Muscle of arm (tissue), 1 donor: ENCODE measurements at regions not wholly inside any gene's neighbourhood (a gene's known extent, or its start where the extent isn't known, plus 50 kb on each side); places are given as distances from the start of the nearest gene placed in this dataset.

ENCODE experiments used
- DNase-seq: peaks from one replicate; pipeline ENCODE4 v3.0.0-alpha.2; 2013

DNA sequence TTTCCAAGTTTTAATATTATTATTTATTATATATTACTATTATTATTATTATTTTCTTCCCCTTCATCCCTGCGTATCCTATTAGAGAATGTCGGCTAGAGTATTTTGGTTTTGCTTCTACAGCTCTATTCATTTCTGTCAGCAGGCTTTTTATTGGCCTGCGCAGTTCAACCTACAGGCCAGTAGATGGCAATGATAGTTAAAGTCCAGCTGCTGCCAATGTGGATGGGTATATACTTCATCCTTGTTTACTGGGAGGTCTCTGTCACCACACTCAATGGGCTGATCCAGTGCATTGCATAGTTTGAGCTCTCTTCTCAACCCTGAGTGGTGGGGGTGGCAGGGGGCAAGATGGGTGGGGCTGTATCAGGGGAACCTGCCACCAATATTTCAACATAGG is 799.8 kb downstream of the NSUN3 start:
- no peak for DNase-seq

DNA sequence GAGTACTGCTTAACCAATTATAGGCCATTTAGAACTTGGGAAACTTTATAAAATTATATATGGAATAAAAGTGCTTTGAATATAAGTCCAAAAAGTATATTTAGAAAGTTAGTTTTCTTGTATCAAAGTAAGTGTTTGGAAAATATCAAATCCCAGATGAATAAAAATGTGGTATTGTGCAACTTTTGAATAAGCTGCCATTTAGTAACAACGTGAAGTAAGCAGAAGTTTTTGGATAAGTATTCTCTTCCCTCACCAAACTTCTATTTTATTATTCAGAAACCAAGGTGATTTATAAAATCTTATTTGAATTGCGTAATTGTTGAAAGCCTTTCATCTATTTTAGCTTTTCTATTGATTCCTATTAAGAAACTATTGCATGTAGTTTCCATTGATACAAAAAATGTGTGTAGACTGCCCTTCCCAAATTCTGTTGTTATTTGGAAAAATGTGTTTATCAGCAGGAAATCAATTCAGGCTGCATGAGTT is 806.2 kb downstream of the NSUN3 start:
- DNase-seq: no peak

DNA sequence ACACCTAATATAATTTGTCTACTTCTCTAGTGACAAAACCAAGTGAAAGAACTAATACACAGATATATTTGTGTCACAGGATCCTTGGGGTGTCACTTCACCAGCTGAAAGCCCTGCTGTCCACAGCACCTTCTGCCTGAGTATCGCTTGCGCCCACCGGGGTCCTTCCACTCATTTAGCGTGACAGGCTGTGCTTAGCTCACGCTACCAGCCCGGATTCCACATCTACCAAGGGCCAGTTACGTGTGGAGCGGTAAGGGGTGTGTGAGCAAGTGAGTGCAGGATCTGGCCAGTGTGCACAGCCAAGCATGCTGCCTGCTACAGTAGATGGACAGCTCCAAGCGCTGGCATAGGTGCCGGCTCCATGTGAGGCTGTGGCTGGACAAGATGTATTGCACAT is 810.9 kb downstream of the NSUN3 start:
- DNase-seq: no peak

DNA sequence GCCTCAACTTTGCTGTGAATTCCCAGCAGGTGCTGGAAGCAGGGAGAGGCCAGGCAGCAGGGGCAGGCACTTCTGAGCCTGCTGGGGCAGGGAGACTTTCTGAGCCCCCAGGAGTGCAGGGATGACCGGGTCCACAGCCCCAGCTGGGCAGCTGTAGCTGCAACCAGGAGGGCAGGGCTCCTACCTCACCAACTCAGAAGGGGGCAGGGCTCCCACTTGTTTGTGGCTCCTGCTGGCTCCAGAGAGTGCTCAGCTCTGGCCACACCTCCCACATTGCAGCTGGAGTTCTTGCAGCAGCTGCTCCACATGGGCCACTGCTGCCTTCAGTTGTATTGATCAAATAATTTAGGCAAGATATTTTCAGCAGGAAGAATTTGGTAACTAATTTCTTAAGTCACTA is 812.3 kb downstream of the NSUN3 start:
- no peak for DNase-seq

DNA sequence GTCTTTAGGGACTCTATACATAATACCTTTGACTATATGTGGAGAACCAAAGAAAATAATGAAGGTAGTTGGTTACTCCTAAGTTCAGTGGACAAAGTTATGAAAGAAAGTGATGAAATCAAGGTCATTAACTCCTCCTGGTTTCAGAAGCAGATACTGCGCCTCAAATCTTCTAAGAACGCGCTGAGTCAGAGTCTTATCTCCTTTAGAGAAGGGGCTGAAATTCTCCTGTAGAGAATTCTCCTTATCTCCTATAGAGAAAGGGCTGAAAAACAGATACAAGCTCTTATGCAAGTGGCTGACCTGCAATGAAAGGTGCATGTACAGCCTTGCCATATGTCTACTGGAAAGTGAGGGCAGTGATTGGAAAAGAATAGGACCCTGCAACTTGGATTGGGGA is 824.2 kb downstream of the NSUN3 start:
- no peak for DNase-seq

DNA sequence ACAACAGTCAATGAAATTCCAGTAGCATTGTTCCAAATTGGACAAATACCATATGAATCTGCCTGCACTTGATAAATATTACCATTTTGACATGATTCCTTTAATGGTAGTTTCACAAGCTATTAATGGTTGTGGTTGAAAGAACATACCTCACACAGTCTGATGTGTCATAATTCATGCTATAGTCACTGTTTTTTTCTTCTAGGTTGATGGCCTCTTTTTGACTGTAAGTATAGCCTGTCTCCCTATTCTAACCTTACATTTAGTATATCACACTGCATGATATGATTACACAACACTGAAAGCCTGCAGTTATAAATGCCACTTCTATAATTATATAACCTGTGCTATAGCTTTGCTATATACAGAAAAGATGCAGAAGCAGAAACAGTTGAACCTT is 834.1 kb downstream of the NSUN3 start:
- DNase-seq: no peak

DNA sequence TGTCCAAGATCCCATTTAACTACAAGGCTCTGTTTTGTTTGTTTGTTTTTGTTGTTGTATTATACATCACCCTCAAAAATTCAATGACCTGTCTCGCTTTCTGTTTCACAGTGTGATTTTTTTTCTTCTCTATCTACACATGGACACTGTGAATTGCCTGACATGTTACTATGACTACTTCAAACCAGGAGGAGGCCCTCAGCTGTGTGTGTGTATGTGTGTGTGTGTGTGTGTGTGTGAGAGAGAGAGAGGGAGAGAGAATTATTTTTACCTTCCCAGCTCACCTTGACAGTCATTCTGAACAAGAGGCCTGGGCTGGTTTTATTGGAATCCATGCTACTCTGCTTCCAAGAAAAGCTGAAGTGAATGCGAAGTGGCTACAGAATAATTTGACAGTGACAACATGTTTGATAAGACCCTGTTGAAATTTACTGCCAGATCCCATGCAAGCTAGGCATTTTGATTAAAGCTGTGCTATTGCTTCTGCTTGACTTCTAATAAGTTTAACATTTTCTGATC is 841.4 kb downstream of the NSUN3 start:
- DNase-seq: no peak

DNA sequence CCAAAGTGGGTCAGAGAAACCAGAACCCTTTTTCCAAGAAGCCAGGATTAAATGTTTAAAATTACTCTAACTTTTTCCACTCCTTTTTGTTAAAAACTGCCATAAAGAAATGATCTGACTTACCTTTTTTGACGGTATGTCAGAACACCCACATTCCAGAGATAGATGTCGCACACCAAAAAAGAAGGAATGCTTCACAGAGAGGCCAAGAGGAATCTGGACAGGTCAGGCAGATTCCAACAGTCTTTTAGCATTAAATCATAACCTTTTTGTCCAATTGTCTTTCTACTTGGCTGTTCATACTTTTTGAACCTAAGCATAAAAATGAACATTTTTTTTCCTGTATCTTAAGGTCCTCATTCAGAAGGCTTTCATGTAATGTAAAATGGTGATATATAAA is 846.9 kb downstream of the NSUN3 start:
- DNase-seq: no peak

DNA sequence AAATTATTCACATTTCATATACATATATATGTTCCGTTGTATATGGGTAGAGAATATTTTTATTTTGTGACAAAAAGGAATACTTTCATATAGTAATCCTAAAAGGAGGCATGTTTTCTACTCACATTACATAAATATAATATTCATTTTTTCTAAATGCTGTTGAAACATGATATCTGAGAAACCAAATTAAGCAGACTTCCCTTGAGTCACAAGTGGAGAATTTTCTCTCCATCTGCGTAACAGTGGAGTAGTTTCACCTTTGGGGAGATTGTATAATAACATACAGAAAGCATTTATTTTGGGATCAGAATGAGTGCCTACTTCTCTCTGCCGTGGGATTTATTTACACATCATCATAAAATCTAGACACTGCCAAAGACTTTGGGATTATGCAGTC is 849.8 kb downstream of the NSUN3 start:
- DNase-seq: no peak

DNA sequence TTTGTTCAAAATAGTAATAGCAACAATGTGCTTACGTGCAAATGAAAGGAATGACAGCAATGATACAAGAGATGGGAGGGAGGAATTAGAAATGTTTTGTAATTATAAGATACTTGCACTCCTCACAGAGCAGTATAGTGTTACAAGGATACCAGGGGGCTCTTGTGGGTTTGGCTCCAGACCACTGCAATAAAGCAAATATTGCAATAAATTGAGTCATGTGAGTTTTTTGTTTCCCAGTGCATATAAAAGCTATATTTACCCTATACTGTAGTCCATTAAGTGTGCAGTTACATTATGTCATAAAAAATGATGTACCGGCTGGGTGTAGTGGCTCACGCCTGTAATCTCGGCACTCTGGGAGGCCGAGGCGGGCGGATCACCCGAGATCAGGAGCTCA is 864.3 kb downstream of the NSUN3 start:
- DNase-seq: no peak

DNA sequence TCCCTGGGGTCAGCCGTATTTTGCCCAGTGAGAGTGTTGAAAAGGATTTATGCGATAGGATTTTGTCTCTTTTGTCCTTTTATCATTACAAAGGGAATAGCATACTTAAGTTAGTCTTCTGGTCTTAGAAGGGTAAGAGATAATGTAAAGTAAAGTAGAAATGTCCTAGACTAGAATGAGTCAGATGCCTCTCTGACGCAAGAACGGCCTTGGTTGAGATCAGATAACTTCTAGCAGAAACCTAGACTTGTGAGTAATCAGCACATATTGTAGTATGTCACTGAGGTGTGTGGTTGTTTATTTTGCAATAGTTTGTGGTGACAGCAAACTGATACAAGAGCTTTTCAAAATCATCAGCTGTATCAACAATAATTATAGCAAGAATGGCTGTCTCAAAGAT is 866.1 kb downstream of the NSUN3 start:
- no peak for DNase-seq

DNA sequence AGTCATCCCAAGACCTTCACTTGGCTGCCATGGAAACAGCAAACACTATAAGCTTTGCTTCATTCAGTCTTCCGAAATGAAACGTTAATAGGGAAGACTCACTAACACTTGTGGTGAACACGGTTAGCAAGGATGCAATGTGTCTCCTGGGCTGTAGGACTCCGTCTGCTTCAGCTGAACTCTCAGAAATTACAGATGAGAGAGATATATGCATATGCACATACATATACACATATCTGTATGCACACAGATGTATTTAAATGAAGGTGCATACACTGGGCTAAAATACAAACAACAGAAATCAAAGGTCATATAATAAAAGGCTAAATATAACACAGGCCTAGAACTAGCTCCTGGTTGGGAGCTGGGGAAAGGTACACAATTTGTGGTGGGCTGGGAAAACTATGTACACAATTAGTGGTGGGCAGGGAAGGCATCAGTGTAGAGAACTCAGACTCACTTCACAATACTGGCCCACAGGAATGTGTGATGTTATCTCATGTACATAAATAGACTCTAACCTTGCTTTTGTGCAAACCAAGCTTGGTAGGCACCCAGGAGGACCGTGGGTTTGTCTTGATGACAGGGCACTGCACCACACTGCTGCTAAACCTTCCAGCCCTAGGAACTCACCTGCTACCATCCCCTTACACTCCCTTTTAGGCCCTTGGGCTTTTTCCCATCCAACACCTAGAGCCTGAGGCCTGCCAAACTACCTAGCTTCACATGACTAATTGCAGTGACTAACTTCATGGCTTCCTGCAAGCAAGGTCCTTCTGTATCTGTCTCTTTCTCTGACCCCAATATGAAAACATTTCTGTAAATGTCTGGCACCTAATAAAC is 873.1 kb downstream of the NSUN3 start:
- DNase-seq: no peak

DNA sequence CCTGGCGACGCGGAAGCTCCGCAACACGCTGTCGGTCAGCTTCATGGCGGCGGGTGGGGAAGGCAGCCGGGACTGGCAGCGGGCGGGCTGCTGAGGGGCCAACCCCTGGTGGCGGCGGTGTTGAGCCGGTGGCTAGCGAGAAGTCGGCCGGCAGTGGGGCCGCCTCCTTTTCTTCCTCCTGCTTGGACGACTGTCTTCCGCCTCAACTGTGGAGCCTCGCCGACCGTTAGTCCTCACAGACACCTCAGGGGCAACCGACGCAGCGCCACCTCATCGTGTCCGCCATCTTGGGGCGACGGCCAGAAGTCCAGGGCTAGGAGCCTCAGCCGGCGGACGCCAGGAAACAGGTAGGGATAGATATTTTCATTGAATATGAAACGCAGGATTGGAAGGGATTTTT is 875.1 kb downstream of the NSUN3 start:
- no peak for DNase-seq

DNA sequence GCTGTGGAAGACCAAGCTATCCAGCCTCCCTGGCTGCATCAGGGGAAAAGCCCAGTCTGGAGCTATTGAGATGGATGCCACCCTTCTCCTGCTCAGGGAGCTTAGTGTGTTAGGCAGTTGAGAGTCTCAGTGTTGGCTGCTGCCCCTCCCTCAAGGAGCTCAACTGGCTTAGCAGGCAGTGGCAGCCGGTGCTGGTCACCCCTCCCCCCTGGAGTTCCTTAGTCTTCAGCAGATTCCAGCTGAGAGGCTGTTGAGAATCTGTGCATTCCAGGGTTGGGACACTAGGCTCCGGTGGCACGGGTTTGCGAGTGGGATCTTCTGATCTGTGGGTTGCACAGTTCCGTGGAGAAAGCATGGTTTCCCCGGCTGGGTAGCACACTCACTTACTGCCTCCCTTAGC is 883.8 kb downstream of the NSUN3 start:
- no peak for DNase-seq

DNA sequence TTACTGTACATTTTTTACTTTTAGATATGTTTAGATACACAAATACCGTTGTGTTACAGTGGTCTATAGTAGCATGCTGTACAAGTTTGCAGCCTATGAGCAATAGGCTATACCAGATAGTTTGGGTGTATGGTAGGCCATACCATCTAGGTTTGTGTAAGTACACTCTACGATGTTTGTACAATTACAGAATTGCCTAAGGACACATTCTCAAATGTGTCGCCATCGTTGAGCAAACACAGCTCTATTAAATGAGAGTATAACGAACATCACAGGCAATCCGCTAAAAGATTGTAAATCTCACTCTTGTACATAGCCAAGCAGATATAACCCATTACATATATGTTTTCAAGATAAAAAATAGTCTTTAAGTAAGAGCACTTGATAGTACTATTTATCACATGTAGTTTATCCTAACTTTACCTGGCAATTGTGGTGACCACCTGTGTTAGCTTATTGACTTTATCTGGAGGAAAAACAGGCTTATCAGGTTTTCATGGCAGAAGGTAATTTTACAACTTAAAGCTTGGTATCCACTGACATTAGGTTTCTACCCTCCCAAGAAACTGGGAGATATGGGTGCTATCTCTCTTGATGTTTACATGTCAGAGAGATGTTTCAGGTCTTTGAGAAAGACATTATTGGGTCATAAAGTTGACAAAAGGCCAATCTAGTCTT is 898.7 kb downstream of the NSUN3 start:
- no peak for DNase-seq

DNA sequence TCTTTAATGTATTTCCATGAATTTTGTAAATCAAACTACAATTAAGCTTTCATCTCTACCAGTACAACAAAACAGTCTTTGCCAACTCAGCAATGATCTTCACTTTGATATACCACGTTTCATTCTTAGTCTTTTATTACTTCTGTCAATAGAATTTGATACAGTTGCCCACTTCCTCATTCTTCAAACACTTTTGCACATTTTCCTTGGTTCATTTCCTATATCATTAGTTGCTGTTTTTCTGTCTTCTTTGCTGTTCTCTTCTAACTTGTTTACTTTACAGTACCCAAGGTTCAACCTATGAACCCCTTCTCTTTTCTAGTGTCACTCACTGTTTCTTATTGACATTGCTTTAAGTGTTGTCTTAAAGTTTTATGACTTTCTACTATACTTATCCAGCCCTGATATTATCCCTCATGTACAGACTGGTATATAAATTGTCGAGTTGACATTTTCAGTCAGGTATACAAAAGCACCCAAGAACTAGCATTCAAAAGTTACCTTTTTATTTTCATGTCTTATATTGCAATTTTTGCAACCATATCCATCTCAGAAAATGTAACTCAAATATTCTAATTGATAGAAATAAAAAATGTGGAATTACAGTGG is 903.1 kb downstream of the NSUN3 start:
- no peak for DNase-seq

DNA sequence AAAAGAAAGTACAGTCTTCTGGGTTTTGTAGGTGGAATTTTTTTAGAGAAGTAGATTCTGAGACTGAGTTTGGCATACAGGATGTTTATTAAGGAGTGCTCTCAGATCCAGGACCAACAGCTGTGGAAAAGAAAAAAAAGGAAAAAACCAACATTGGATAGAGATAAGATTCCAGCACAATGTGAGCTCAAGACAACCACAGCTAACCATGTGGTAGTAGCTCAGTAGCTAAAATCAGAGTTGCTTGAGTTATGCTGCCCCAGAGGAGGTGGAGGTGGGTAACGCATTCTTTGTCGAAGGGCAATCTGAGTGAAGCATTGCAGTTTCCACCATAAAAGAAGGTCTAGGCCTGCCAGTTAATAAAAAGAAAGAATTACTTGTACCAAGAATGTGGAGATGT is 904.3 kb downstream of the NSUN3 start:
- no peak for DNase-seq

DNA sequence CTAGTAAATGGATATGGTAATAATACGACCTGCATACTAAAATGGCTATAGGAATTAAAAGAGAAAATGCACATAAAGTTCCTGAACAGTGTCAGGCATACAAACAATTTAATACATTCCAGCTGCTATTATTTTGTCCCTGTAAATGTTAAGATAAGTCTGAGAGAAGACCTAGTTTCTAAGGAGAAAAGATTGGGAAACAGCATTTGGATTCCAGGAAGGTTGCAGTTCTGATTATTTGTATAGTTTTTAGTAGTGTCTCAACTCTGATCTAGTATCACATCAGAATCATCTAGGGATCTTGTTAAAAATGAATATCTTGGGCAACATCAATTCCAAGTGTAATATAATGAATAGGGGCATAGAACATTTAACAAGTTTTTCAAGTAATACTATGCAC is 905.7 kb downstream of the NSUN3 start:
- DNase-seq: no peak

DNA sequence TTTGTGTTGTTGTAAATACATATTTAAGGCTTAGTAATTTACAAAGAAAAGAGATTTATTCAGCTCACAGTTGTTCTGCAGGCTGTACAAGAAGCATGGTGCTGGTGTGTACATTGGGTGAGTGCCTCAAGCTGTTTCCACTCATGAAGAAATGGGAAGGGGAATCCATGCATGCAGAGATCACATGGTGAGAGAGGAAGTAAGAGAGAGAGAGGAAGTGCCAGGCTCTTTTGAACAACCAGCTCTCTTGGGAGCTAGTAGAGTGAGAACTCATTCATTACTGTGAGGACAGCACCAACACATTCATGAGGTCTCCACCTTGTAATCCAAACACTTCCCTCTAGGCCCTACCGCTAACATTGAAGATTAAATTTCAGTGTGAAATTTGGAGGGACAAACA is 909.2 kb downstream of the NSUN3 start:
- DNase-seq: no peak

DNA sequence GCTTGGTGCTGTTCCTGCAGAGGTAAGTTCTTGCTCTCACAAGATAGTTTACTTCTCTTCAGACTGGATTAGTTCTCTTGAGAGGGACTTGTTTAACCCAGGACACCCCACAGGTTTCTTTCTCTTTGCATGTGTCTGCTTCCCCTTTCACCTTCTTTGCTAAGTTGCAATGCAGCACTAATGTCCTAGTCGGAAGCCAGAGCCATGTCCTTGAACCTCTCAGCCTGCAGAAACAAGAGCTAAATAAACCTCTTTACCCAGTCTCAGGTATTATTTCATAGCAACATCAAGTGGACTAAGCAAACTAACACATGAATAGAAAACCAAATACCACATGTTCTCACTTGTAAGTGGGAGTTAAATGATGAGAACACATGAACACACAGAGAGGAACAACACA is 915.2 kb downstream of the NSUN3 start:
- no peak for DNase-seq

DNA sequence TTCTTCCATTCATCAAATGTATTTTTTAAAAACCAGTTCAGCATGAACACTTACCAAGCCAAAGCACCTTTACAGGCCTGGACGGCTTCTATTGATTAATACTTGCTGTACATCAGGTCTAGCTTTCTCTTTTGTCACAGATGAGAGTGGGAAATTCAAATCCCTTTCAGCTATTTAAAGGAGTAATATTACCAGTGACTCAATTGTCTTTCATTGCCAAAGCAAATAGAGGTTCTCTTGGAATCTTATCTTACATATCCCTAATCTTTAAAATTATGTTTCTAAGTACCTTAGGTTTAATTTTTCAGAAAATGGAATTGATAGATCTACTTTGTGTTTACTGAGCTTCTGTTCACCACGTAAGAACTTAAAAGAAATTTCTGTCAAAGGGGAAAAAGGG is 922.9 kb downstream of the NSUN3 start:
- DNase-seq: no peak

DNA sequence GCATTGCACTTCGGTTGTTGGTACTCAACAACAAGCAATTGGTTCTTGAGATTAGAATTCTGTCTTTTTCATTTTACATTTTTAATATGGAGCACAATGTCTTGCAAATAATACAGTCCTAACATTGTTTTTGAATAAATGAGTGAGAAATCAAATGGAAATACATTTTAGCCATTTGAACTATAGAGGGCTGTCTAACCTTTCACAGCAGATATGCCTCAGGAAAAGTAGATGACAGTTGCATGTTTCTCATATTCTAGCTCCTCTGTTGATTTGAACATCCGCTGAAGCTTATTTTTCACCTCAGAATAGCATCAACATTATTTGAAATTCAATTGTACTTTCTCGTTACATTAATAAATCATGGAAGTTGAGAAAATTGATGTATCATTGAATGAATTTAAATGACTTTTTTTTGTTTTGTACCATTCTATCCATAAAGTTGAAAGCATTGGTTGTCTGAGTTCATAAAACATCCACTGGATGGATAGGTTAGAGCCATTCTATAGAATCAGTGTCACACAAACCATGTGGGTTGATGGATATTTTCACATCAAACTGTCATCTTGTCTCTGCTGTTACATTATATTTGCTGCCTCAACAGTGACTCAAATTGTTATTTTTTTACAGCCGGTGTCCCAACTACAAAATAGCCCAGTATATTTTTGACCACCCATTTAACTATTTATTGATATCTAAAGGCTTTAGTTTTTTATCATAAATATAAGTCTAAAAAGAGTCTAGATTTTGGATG is 928.3 kb downstream of the NSUN3 start:
- DNase-seq: no peak
